GM12878 (cell line): ENCODE measurements at regions not wholly inside any gene's neighbourhood (a gene's known extent, or its start where the extent isn't known, plus 50 kb on each side); places are given as distances from the start of the nearest gene placed in this dataset.

ENCODE experiments used
- ATAC-seq: fragments of 200-7000 bp; cut with Tn5 transposase; 3 replicates; pipeline ENCODE4 v1.9.1; 2020; ENCODE audit warnings: mild to moderate bottlenecking, moderate library complexity
- BruUV-seq: library from RNA; stranded (reverse); fragments of 400-500 nt; replicated peaks from 2 replicates; lab custom pipeline; 2021; lab: Mats Ljungman, UMichigan
- CTCF ChIA-PET: fragments of 300-600 bp; sonication (Branson Sonifier 250); formaldehyde crosslinking; extraction: SDS; loops from one replicate; lab custom pipeline; 2021; ENCODE audit warnings: inconsistent platforms; lab: Yijun Ruan, JAX
- POLR2A ChIA-PET: fragments of 350-600 bp; formaldehyde crosslinking; extraction: SDS; loops from one replicate; lab custom pipeline; 2021; ENCODE audit warnings: inconsistent platforms; lab: Charles Lee
- RAD21 ChIA-PET: fragments of 300-600 bp; sonication (Branson Sonifier 250); formaldehyde crosslinking; loops from one replicate; lab custom pipeline; 2023; ENCODE audit warnings: antibody characterized with exemption; ENCODE audit not compliant: unreplicated experiment; lab: Charles Lee
- SMC1A ChIA-PET: fragments of 300-600 bp; sonication (Branson Sonifier 250); formaldehyde crosslinking; loops from one replicate; lab custom pipeline; 2023; ENCODE audit not compliant: unreplicated experiment, uncharacterized antibody; lab: Charles Lee
- DNase-seq: peaks from one replicate; pipeline ENCODE4 v3.0.0-alpha.2; 2011; ENCODE audit warnings: low read depth, low spot score
- FAIRE-seq: peaks from 3 replicates; lab custom pipeline; 2011; peaks lifted over from hg19 to GRCh38; lab: Jason Lieb, UNC
- H2AFZ ChIP-seq: 2 replicates; pipeline ENCODE4 v1.6.0; 2011; ENCODE audit warnings: low read depth, low read length, control low read depth; ENCODE audit not compliant: control insufficient read depth
- H3K27ac ChIP-seq: 2 replicates; pipeline ENCODE4 v1.5.1; 2011; ENCODE audit warnings: control low read depth; ENCODE audit not compliant: control insufficient read depth, insufficient read depth
- H3K27me3 ChIP-seq, 2 experiments: replicated peaks in 1 of 2; 2 replicates each; pipeline versions ENCODE4 v1.6.0 to v1.6.1; 2011; ENCODE audit warnings: low read length in 1 of 2; ENCODE audit not compliant: control insufficient read depth in 2 of 2, insufficient read depth in 2 of 2
- H3K36me3 ChIP-seq, 2 experiments: 2 replicates each; pipeline ENCODE4 v1.5.1; 2011; ENCODE audit warnings: low read length in 1 of 2; ENCODE audit not compliant: control insufficient read depth in 2 of 2, insufficient read depth in 2 of 2
- H3K4me1 ChIP-seq: 2 replicates; pipeline ENCODE4 v1.6.1; 2011; ENCODE audit warnings: mild to moderate bottlenecking, low read length, moderate library complexity, mixed read lengths; ENCODE audit not compliant: control insufficient read depth, insufficient read depth
- H3K4me2 ChIP-seq: 2 replicates; pipeline ENCODE4 v1.6.0; 2011; ENCODE audit warnings: control low read depth; ENCODE audit not compliant: control insufficient read depth, insufficient read depth
- H3K4me3 ChIP-seq: fragments of 200-600 bp; sonication (generic); 2 replicates; pipeline ENCODE4 v1.5.1; 2016
- H3K79me2 ChIP-seq: 2 replicates; pipeline ENCODE4 v1.6.0; 2011; ENCODE audit warnings: low read length; ENCODE audit not compliant: control insufficient read depth, insufficient read depth
- H3K9ac ChIP-seq: 2 replicates; pipeline ENCODE4 v1.8.0; 2011; ENCODE audit warnings: low read length, control low read depth, mixed read lengths; ENCODE audit not compliant: control insufficient read depth, insufficient read depth
- H3K9me3 ChIP-seq: replicated peaks from 3 replicates; pipeline ENCODE4 v1.5.1; 2011; ENCODE audit warnings: mild to moderate bottlenecking, low read length; ENCODE audit not compliant: control insufficient read depth, insufficient read depth
- H4K20me1 ChIP-seq: 2 replicates; pipeline ENCODE4 v1.6.0; 2011; ENCODE audit not compliant: control insufficient read depth, insufficient read depth
- ASH2L ChIP-seq: fragments of 300-600, 200-600 bp; sonication (generic); IDR thresholded peaks from 2 replicates; pipeline ENCODE4 v1.6.1; 2017; ENCODE audit warnings: low read depth, mild to moderate bottlenecking, borderline replicate concordance
- IRF4 ChIP-seq: IDR thresholded peaks from 2 replicates; pipeline ENCODE4 v1.6.1; 2011; ENCODE audit warnings: low read depth, low read length
- RAD51 ChIP-seq: fragments of 450-650 bp; IDR thresholded peaks from 2 replicates; pipeline ENCODE4 v1.6.1; 2016; ENCODE audit warnings: moderate library complexity, mild to moderate bottlenecking, inconsistent platforms
- RB1 ChIP-seq: fragments of 450-650 bp; formaldehyde crosslinking; IDR thresholded peaks from 2 replicates; pipeline ENCODE4 v1.6.1; 2017; ENCODE audit warnings: mild to moderate bottlenecking, borderline replicate concordance
- SMAD1 ChIP-seq: fragments of 450-650 bp; IDR thresholded peaks from 2 replicates; pipeline ENCODE4 v1.6.1; 2018; ENCODE audit warnings: mild to moderate bottlenecking, low read depth; ENCODE audit not compliant: partially characterized antibody
- TCF12 ChIP-seq: IDR thresholded peaks from 2 replicates; pipeline ENCODE4 v1.6.1; 2011; ENCODE audit warnings: low read depth, mild to moderate bottlenecking, low read length
- ZBTB4 ChIP-seq: fragments of 450-650 bp; formaldehyde crosslinking; IDR thresholded peaks from 2 replicates; pipeline ENCODE4 v1.4.0; 2022; ENCODE audit warnings: mild to moderate bottlenecking, moderate library complexity
- WGBS: methylation state at CpG from one replicate; pipeline ENCODE4 v1.1.6; 2016; ENCODE audit warnings: low lambda C conversion rate; ENCODE audit not compliant: insufficient replicate concordance, insufficient coverage; ENCODE audit errors: missing lambda C conversion rate; 5-methylcytosine and 5-hydroxymethylcytosine counted together
- in situ Hi-C: fragments of 300-500 bp; cut with MboI; formaldehyde crosslinking; loops from 9 replicates; pipeline ENCODE4 v1.14.3; 2018; ENCODE audit warnings: mixed read lengths
- intact Hi-C: fragments of 100-400 bp; cut with micrococcal nuclease; formaldehyde crosslinking; loops from one replicate; pipeline ENCODE4 v1.14.2; 2022; ENCODE audit not compliant: unreplicated experiment

- H3K4me1 ChIP-seq, result no peaks in the 10 kb centered on the region
- TF ChIP-seq ZBTB4 (CRISPR knock-in tag), result no peak
- TF ChIP-seq, all 136 proteins: peak for 0
- H3K4me3 ChIP-seq, result no peak overlapping the region
- CTCF ChIA-PET, result no interaction called here
- H3K36me3 ChIP-seq, result no peaks in the 10 kb centered on the region
- no peaks in the 10 kb centered on the region for H3K27me3 ChIP-seq
- FAIRE-seq, result no peak
- RAD21 ChIA-PET, result no interaction called here
- DNase-seq, result no peak
- no peaks in the 10 kb centered on the region for H4K20me1 ChIP-seq
- WGBS, result 25% methylated on average over 3 of the region's 3 CpGs
- SMC1A ChIA-PET, result no interaction called here
- in situ Hi-C loops (no loop called here), intact Hi-C loops (no loop called here)
- H3K4me2 ChIP-seq, result no peak overlapping the region
- POLR2A ChIA-PET, result no interaction called here
- no peak overlapping the region for H3K9ac ChIP-seq
- H2AFZ ChIP-seq, result no peak overlapping the region
- no peaks in the 10 kb centered on the region for H3K9me3 ChIP-seq
- H3K27ac ChIP-seq, result no peak overlapping the region
- ATAC-seq, result no peak
- H3K79me2 ChIP-seq, result no peaks in the 10 kb centered on the region
- BruUV-seq, result no TSS peak
Observed at GRCh38 chr2:117179405-117179804, 635.1 kb upstream of the DDX18 start.

- ChIA-PET RAD21 (no interaction called here), CTCF (no interaction called here), SMC1A (no interaction called here), POLR2A (no interaction called here)
- ATAC-seq (no peak), DNase-seq (no peak), FAIRE-seq (no peak)
- in situ Hi-C loops, result no loop called here
- no peak overlapping the region for H3K4me3 ChIP-seq
- no peaks in the 10 kb centered on the region for H3K9me3 ChIP-seq
- no peak overlapping the region for H3K27ac ChIP-seq
- H4K20me1 ChIP-seq, result no peaks in the 10 kb centered on the region
- H3K36me3 ChIP-seq, result no peaks in the 10 kb centered on the region
- H3K27me3 ChIP-seq, result no peaks in the 10 kb centered on the region
- no peaks in the 10 kb centered on the region for H3K4me1 ChIP-seq
- intact Hi-C loops, result no loop called here
- WGBS, result 6% methylated on average over 6 of the region's 6 CpGs
- TF ChIP-seq ASH2L (no peak), RB1 (no peak), TCF12 (no peak), IRF4 (no peak), RAD51 (no peak), SMAD1 (no peak)
- no peak overlapping the region for H3K4me2 ChIP-seq
- BruUV-seq, result no TSS peak
- no peak overlapping the region for H2AFZ ChIP-seq
- H3K9ac ChIP-seq, result no peak overlapping the region
- H3K79me2 ChIP-seq, result no peaks in the 10 kb centered on the region
Observed at GRCh38 chr2:117190856-117191559, 623.5 kb upstream of the DDX18 start.
